GM21576 (cell line): ENCODE measurements at regions not wholly inside any gene's neighbourhood (a gene's known extent, or its start where the extent isn't known, plus 50 kb on each side); places are given as distances from the start of the nearest gene placed in this dataset.

Experiments used
- ATAC-seq: cut with Tn5 transposase; IDR thresholded peaks from one replicate; pipeline ENCODE4 v1.9.1; 2021; ENCODE audit warnings: mild to moderate bottlenecking, moderate library complexity; ENCODE audit not compliant: unreplicated experiment

DNA sequence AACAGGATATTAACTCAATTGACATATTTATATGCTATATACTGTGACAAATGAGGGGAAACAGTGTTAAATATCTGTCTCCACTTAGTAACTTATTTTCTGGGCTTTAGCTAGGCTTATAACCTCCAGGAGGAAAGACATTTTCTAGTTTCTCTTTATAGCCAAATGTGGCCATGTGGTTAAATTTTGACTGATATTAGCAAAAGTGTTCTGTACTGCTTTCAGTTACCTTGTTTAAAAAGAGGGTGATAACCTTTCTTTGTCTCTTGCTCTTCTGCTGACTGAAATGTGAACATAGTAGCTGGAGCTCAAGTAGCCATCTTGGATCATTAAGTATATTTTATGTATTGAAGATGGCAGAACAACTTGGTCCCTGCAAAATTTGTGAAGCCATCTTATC, 253.7 kb downstream of the PDHA2 start:
- no peak for ATAC-seq

DNA sequence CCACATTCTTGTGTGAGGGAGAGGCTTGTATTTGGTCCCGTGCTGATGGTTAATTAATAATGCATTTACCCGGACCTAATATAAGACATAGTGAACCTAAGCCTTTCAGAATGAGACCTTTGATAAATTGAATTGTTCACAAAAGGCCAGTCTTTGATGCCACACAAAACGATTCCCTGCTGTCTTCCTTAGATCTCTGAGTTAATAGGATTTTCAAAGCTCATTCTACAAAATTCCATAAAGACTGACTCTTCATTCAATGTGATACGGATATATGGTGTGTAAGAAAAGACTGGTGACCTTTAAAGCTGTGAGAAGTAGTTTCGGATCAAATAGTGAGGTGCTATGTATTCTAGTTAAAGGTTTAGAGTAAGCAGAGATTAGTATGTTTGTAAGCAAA, 254.3 kb downstream of the PDHA2 start:
- ATAC-seq = no peak

DNA sequence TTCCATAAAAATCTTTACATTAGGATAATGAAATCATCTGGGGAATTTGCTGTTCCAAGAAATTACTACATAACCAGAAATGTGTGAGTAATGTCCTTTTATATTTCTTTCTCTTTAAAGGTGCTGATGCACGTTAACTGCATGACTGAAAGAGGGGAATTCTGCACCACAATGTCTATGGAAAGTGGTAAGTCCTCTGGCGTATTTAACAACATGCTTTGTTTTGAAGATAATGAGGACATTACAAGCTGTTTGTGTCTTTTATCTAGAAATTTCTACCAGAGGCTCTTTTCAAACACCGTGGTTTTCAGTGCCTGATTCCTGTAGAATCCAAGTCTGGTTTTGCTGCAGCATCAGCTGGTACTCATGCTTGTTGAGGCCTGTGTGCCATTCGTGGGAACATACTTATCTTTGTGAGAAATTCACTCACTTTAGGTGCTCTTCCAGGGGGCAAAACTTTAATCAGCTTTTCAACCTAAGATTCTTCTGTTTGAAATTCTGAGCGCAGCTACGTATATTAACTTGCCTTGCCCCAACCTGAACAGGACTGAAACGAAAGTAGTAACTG, 257.2 kb downstream of the PDHA2 start:
- no peak for ATAC-seq

DNA sequence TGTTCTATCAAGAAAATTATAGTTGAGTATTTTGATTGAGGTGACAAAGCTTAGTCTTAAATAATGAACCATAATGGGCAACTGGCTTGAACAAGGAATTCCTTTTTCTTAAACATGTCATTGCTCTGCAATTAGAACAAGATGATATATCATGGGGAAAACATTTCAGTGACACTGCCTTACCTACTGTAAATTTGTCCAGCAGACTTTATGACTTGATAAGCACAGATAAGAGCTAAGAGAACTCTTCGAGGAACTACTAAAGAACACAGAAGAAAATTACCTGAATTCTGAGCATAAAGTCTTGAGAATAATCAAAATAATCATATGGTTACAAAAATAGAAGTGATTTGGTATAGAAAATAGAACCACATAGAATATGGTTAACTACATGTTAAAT, 257.8 kb downstream of the PDHA2 start:
- ATAC-seq = no peak

DNA sequence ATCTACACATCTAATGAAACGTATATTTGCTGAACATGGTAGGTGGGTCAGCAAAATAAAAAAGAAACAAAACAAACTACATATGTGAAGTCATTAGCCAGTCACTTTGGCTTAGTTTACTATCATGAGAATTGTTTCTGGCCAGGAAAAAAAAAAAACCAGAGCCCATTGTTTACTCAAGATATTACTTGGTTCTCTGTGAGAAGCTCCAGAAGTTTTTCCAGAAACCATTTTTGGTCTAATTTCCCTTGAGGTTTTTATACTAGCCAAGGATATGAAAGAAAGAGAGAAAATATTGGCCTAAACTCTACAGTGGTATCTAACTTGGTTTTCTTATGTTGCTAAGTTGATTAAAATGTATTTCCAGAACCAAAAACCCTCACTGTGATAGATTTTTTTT, 259.1 kb downstream of the PDHA2 start:
- ATAC-seq = no peak

DNA sequence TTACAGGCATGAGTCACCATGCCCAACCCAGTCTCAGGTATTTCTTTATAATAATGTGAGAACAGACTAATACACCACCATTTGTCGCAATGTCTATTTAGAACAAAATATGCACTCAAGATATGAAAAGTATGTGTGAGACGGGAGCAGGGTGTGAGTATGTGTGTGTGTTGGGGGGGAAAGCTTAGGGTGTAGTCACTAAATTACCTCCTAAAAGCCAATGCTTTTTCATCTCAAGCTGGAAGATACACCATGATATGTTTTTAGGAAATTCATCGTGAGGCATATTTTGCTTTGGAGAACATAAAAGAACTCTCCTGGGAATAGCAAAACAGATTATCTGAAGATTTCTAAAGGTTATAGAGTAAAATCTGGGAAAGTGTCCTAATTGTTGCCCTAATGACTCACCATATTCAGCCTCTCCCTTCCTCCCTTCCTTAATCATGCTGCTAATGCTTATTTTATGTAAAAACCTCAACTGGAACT, 262.7 kb downstream of the PDHA2 start:
- ATAC-seq = no peak

DNA sequence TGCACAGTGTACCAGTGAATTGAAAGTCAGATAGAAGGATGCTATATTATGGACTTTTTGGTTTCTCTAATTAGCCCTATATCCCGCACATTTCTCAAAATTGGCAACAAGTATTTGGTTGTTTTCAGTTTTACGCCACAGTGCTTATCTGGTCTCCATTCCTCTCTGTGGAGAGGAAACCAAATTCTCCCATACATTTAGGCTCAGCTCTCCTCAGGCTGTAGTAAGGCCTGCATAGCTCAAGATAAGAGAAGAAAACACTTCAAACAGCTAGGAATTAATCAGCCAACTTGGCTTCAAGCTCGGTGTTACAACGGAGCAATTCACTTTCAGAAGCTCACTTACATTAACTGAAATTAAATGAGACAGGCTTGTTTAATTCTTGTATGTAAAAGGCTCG, 263.2 kb downstream of the PDHA2 start:
- no peak for ATAC-seq

DNA sequence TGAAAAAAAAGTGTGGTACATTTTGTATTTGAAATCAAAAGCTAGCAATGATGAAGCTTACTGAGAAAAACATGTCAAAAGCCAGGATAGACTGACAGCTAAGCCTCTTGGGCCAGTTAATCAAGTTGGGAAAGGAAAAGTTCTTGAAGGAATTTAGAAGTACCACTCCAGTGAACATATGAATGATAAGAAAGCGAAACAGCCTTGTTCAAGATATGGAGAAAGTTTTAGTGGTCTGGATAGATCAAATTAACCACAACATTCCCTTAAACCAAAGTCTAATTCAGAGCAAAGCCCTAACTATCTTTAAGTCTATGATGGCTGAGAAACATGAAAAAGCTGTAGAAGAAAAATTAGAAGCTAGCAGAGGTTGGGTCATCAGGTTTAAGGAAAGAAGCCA, 268.3 kb downstream of the PDHA2 start:
- ATAC-seq = no peak

DNA sequence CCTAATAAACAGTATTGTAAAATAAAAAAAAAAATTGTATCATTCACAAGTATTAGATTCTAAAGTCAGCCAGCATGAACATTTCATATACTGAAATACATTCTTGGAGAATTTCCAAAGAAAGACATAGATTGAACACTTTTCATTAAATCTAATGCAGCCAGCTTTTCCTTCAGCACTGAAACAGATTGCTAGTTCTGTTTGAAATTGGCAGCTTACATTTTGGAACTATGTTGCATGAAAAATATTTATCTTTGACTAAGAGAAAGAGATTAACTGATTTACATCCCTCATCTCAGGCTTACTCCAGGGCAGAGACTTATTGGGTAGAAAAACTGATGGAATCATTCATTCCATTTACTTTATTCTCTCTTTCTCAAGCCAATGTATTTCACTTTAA, 272.7 kb downstream of the PDHA2 start:
- no peak for ATAC-seq

DNA sequence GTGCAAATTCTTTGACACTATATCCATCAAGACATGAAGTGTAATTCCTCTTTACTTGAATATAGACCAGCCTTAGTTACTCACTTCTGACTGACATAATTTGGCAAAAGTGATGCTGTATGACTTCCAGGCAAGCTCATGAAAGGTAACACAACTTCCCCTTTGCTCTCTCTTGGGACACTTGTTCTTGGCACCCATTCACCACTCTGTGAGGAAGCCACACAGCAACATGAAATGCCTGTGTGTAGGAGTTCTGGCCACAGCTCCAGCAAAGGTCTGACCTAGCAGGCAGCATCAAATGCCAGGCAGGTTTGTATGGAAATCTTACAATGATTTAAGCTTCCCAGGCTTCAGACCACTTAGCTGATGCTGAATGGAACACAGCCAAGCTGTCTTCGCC, 280.3 kb downstream of the PDHA2 start:
- no peak for ATAC-seq

DNA sequence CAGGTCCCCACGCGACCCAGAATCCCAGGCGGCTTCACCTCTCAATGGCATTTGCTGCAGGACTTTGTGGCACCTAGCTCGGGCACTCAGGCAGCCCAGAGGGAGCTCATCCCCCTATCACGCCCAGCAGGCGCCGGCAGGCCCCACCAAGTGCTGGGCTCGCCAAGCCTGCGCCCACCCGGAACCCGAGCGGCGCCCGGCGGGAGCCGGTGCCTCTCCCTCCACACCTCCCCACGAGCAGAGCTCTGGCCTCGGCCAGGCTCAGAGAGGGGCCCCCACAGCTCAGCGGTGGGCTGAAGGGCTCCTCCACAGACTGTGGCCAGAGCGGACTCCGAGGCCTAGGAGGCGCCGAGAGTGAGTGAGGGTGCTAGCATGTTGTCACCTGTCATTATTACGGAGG, 286.3 kb downstream of the PDHA2 start:
- ATAC-seq = no peak

DNA sequence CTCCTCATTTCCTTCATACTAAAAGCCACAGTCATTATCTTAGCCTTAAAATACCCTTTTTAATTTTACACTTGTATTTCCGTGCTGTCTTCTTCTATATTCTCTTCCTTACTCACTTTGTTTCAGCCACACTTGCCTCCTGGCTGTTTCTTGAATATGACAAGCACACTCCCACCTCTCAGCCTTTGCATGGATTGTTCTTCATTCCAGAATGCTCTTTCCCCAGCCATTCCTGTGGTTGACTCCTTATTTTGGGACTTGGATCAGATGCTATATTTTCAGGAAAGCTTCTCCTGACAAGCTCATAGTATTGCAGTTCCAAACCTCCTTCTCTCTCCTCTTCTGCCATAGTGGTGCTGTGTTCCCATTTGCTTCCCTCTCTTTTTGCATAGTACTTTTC, 291.3 kb downstream of the PDHA2 start:
- no peak for ATAC-seq

DNA sequence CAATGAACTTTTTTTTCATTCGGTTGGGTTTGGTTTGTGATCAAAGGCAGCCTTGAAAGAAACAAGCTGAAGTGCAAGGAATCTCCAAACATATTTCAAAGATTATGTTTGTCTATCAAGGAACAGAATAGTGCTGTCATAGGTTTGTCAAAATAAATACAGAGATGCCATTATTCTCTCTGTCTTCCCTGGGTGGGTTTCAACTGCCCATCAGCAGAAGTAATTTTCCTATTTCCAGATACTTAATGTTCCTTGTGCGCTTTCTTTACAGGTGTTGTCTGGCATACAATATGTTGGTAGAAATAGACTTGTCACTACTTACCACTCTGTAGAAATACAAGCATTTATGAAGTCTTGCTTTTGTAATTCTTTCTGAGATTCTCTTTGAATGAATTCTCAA, 294.9 kb downstream of the PDHA2 start:
- no peak for ATAC-seq

DNA sequence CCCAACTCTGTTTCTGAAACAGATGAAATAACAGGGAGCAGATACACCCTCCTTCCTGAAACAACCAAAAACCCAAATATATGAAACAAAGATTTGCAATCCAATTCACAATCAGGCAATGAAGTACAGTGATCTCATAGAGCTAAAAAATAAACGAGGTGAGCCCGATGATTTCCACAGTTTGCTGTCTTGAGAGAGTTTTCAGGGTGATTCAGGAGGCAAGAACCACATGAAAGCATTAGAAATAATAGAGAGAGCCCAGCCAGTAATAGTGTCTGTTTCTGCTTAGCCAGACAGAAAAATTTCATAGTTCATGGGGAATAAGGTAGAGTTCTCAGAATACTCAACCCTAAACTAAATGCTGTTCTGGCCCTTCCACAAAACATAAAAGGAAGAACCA, 296.2 kb downstream of the PDHA2 start:
- ATAC-seq = no peak

DNA sequence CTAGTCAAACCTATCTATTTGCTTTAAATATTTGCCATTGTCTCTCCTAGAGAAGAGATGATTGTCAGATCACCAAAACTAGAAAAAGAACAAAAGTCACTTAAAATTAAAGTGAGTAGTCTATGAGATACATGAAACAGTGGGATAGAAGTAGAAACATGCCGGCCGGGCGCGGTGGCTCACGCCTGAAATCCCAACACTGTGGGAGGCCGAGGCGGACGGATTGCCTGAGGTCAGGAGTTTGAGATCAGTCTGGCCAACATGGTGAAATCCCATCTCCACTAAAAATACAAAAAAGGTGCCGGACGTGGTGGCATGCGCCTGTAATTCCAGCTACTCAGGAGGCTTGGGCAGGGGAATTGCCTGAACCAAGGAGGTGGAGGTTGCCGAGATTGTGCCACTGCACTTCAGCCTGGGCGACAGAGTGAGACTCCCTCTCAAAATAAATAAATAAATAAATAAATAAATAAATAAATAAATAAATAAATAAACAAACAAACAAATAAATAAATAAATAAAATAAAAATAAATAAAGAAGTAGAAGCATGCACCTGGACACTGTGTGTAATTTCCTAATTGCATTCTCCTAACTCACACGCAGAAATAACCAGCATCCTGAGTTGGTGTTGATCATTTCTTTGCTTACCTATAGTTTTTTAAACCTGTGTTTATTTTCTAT, 299.5 kb downstream of the PDHA2 start:
- ATAC-seq = no peak

DNA sequence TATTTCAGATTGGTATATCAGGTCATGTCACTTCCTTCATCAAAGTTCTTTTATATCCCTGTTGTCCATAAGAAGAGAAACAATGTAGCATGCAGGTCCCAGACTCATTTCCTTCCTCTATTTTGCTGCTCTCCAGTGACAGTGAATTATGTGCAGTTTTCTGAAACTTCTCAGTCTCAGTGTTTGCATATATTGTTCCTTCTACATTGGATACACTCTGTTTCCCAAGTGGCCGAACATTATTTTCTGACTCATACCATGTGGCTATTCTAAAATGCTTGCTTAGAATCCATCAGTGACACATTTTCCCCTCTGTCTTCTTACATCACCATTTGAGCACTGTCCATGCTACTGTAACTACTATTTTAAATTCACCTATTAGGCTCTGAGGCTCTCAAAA, 305.7 kb downstream of the PDHA2 start:
- ATAC-seq = no peak

DNA sequence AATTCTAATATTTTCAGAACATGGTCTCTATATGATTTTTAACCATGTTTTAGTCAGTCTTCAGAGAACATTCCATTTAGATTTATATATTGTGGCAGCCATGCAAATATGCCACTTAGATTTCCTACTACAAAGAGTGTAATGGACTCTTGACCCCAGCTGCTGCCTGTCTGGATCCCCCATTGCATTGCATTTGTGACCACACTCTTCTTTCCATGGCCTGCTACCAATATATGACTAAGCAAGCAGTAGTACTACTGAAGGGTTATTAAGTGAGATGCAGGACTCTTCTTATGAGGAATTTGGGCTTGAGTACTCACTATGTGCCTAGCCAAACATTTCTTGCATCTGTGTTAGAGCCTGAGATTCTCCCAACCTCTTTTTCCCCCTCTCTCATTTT, 306.8 kb downstream of the PDHA2 start:
- ATAC-seq = no peak

DNA sequence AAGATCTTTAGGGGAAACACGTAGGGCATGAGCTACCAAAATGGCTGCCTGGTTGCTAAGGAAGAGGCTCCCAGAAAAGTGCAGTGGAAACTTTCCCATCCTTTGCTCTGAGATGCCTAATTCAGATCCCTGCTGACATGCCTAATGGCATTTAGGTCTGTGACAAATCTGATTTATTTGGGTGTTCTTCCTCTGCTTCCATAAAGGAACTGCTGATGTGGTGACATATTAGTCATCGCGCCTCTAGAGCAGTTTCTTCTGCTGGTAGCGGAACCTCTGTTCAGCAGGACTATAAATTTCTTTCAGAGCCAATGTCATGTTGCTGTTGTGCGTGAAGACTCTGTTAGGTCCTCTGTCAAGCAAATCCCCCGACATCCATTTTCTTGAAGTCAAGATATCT, 310.0 kb downstream of the PDHA2 start:
- ATAC-seq = no peak

DNA sequence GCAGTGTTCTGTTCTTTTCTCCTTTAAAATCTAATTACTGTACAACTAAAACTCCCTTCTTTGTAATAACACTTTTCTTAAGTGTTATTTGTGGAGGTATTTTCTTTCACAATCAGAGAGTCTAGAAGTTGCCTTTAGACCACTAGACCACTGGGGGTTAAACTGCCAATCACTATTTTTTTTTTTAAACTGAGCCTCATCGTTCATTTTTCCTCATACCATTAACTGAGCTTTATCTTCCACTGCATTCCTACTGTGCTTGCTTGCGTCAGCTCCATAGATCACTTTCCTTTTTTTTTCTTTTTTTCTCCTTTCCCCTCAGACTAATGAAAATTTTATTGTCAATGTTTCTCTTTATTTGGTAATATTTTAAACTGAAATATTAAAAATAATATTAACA, 310.6 kb downstream of the PDHA2 start:
- no peak for ATAC-seq

DNA sequence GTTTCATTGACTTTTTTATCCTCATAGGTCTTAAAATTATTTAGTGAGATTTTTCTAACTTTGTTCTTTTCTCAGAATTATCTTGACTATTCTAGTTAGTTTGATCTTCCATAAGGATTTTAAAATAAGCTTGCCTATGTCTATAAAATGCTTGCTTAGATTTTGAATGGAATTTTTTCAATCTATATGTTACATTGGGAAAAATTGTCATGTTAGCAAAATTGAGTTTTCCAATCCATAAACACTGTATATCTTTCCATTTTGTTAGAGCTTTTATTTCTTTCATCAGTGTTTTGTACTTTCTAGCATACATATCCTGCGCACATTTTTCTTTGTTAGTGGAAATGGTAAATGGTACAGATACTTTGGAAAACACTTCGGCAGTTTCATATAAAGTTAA, 312.9 kb downstream of the PDHA2 start:
- no peak for ATAC-seq

DNA sequence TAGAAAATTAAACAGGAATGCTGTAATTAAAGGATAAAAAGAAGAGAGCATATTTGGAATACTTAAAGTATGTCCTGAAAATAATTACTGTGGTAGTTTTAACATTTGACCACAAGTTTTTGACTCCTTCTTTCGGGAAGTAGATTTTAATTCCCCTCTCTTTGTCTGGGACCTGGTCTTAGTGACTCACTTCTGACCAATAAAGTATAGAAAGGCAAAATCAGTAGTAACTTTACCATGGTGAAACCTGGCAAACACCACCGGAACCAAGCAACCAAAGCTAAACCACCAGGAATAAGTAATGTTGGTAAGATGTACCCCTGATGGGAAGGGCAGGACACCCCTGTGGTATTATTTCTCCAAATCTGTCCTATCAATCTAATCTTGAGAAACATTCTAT, 314.8 kb downstream of the PDHA2 start:
- ATAC-seq = no peak

DNA sequence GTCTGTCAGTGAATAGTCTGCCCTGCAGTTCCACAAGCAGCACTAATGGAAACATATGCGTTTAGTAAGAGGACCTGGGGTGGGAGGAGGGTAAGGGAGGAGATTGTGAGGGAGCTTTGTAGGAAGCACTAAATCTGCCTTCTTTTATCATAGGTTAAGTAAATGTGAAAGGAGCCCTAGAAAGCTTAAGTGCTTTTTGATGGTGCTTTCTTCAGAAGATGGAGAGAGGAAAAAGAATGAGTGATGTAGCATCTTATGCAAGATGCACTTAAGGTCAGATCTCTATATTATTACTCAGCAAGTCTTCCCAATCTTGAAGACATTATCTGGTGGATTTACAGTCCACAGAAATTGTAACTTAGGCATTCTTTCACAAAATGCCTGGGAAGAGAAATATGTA, 322.7 kb downstream of the PDHA2 start:
- no peak for ATAC-seq

DNA sequence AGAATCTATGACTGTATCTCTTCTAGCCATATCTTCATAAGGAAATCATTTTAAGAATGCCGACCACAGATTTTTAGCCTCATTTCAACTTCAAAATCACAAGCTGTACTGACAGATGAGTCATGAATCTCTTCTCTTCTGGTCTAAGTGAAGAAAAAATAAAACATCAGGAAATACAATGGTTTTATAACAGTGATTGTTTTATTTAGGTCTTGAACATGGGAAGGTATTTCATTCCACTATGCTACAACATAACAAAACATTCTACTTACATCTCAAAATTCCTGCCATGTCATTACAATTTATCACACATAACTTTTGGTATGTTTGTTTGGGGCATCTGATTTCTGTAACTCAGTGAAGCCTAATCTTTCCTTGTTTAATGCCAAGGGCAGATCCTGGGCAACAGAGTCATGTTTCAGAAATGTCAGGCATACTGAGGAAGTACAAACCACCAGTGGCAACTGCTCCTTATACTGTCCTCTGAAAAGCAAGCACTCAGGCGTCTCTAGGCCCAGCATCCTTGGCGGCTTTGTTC, 325.0 kb downstream of the PDHA2 start:
- ATAC-seq = no peak
